SK-N-SH (cell line): ENCODE measurements at regions not wholly inside any gene's neighbourhood (a gene's known extent, or its start where the extent isn't known, plus 50 kb on each side); places are given as distances from the start of the nearest gene placed in this dataset.

Experiments
- POLR2AphosphoS5 ChIP-seq: IDR thresholded peaks from 2 replicates; pipeline ENCODE4 v1.6.1; 2012; ENCODE audit warnings: low read depth, low read length
- SIN3A ChIP-seq: IDR thresholded peaks from 2 replicates; pipeline ENCODE4 v1.6.1; 2012; ENCODE audit warnings: low read depth, mild to moderate bottlenecking, low read length, moderate library complexity, borderline replicate concordance
- TF ChIP-seq, protein P1 (sequence below): fragments of 200-600 bp; sonication (generic); IDR thresholded peaks from 2 replicates; pipeline ENCODE4 v1.6.1; 2017; ENCODE audit warnings: antibody characterized with exemption, mild to moderate bottlenecking, moderate library complexity
- TF ChIP-seq, protein P2 (sequence below): IDR thresholded peaks from 2 replicates; pipeline ENCODE4 v1.4.0; 2012; ENCODE audit warnings: low read depth, borderline replicate concordance

GRCh38 chr12:60451457-60451856 is 855.6 kb downstream of the SLC16A7 start:
- TF ChIP-seq, protein P1, sequence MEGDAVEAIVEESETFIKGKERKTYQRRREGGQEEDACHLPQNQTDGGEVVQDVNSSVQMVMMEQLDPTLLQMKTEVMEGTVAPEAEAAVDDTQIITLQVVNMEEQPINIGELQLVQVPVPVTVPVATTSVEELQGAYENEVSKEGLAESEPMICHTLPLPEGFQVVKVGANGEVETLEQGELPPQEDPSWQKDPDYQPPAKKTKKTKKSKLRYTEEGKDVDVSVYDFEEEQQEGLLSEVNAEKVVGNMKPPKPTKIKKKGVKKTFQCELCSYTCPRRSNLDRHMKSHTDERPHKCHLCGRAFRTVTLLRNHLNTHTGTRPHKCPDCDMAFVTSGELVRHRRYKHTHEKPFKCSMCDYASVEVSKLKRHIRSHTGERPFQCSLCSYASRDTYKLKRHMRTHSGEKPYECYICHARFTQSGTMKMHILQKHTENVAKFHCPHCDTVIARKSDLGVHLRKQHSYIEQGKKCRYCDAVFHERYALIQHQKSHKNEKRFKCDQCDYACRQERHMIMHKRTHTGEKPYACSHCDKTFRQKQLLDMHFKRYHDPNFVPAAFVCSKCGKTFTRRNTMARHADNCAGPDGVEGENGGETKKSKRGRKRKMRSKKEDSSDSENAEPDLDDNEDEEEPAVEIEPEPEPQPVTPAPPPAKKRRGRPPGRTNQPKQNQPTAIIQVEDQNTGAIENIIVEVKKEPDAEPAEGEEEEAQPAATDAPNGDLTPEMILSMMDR = no peak
- TF ChIP-seq POLR2AphosphoS5 = no peak
- no peak for TF ChIP-seq SIN3A
- TF ChIP-seq, protein P2, sequence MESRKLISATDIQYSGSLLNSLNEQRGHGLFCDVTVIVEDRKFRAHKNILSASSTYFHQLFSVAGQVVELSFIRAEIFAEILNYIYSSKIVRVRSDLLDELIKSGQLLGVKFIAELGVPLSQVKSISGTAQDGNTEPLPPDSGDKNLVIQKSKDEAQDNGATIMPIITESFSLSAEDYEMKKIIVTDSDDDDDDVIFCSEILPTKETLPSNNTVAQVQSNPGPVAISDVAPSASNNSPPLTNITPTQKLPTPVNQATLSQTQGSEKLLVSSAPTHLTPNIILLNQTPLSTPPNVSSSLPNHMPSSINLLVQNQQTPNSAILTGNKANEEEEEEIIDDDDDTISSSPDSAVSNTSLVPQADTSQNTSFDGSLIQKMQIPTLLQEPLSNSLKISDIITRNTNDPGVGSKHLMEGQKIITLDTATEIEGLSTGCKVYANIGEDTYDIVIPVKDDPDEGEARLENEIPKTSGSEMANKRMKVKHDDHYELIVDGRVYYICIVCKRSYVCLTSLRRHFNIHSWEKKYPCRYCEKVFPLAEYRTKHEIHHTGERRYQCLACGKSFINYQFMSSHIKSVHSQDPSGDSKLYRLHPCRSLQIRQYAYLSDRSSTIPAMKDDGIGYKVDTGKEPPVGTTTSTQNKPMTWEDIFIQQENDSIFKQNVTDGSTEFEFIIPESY = no peak
